ENCODE measurements at regions not wholly inside any gene's neighbourhood (a gene's known extent, or its start where the extent isn't known, plus 50 kb on each side); places are given as distances from the start of the nearest gene placed in this dataset.
"Not testable (repeated sequence)": the region's sequence is repeated elsewhere in the genome, so short reads cannot be mapped to it uniquely, and the experiment has no call there.

DNA sequence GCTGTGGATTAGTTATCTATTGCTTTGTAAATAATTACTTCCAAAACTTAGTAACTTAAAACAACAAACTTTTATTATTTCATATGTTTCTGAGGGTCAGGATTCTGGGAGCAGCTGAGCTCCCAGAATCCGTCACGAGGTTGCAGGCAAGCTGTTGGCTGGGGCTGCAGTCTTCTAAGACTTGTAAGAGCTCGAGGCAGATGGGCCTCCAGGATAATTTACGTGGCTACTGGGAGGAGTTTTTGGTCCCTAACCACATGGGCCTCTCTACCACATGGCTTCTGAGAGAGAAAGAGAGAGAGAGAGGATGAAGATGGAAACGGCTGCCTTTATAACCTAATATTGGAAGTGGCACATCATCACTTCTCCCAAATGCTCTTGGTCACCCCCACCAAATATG, 64.9 kb upstream of the SULF2 start:
- FAIRE-seq (no peak), DNase-seq (ENCODE audit: insufficient read length, low spot score) (no peak)

DNA sequence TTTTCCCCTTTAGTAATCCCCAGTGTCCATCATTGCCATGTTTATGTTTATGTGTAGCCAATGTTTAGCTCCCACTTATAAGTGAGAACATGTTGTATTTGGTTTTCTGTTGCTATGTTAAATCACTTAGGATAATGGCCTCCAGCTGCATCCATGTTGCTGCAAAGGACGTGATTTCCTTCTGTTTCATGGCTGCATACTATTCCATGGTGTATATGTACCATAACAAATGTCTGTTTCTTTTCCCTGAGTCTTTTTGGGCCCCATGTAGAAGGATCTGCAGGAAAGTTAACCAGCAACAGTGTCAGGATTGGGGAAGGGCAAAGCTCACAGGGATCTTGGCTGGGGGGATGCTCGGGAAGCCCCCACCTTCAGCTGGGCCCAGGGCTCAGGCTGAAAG, 64.3 kb upstream of the SULF2 start:
- FAIRE-seq = no peak

DNA sequence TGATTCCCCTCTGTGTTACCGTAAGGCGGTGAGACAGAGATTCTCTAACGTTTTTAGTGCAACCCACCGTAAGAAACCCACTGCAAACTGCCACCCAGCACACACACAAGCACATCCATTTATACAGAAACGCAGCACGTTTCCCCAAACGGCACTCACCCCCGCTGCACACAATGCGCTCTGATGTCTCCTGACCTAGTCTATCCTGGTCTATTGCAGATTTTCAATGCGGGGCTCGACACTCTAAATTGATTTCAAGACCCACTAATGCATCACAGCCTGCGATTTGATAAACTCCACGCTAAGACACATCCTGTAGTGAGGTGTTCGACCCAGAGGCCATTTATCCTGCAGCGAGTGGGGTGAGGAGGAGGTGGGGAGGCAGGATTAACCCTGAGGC, 63.7 kb upstream of the SULF2 start:
- no peak for FAIRE-seq
- DNase-seq (ENCODE audit: insufficient read length, low spot score) = no peak

More for the DNA sequence above, 64.3 kb upstream of the SULF2 start:
- DNase-seq (ENCODE audit: insufficient read length, low spot score) = no peak

DNA sequence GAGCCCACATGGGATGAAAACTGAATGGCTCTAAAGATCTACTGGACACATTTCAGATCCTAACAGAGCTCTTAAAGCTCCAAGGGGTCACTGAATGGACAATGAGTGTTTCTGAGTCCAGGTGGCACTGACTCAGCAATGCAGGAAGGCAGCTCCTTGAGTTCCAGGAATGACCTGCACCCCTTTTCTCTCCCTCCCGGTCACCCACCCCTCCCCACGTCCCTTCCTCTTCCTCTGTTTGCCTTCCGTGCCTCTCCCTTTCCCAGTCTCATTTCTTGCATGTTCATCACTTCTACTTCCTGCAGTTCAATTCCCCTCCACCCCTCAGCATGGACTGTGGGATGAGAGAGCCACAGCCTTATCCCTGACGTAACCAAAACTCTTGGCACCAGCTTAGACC, 63.3 kb upstream of the SULF2 start:
- DNase-seq (ENCODE audit: insufficient read length, low spot score) = not testable (repeated sequence)
- FAIRE-seq = peak; percentile 52

DNA sequence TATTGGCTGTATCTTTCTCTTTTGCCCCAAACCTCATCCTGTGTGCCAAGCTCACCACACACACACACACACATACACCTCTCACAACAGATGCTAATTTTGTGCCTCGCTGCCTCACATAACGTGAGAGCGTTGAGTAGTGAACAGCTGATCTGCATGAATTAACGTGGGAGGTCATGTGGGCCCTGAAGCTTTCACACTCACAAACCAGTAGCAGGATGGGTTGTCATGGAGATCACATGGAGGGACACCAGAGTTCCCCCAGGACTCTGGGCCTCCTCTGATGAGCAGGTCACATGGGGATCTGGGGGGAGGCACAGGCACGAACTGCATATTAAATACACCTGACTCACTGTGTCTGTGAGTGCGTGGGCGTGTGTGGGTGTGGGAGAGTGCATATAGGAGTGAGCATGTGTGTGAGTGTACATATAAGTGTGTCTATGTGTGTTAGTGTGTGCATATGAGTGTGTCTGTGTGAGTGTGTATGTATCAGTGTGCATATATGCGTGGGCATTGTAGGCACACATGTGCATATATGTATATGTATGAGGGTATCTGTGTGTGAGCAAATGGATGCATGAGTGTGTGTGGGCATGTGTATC, 62.7 kb upstream of the SULF2 start:
- FAIRE-seq = peak; percentile 98
- no peak for DNase-seq (ENCODE audit: insufficient read length, low spot score)

DNA sequence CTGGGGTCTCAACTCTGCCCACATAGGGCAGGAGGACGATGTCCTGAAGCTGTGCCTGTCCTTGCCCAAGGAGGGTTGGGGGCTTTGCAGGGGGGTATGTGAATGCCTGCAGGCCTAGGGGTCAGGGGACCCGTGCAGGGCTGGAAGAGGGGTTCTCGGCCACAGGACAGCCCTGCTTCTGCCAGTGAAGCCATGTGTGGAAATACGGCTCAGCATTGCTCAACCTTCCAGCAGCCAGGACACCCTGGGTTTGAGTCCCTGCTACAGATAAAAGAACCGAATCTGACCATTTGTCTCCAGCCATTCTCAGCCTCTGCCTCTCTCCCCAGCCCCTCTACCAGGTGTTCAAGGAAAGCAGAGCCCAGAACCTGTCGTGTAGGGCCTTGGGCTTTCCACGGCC, 61.9 kb upstream of the SULF2 start:
- DNase-seq (ENCODE audit: insufficient read length, low spot score); FAIRE-seq: not testable (repeated sequence)

DNA sequence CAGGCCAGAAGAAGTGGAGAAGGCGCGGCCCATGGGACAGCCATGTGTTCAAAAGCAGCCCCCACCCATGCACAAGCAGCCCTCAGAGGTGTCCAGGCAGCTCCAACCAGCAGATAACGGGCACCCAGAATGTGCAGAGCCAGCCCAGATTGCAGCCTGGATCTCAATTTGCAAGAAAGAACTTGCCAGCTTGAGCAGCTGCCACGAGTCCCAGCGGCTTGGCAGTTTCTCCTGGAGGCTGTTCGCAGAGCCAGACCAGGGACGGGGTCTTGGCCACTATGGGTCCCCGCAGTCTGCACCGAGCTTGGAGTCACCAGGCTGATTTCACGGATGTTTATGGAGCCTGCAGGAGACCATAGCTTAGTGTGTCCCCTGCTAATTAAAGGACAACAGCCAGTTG, 61.4 kb upstream of the SULF2 start:
- not testable (repeated sequence) for DNase-seq (ENCODE audit: insufficient read length, low spot score); FAIRE-seq

DNA sequence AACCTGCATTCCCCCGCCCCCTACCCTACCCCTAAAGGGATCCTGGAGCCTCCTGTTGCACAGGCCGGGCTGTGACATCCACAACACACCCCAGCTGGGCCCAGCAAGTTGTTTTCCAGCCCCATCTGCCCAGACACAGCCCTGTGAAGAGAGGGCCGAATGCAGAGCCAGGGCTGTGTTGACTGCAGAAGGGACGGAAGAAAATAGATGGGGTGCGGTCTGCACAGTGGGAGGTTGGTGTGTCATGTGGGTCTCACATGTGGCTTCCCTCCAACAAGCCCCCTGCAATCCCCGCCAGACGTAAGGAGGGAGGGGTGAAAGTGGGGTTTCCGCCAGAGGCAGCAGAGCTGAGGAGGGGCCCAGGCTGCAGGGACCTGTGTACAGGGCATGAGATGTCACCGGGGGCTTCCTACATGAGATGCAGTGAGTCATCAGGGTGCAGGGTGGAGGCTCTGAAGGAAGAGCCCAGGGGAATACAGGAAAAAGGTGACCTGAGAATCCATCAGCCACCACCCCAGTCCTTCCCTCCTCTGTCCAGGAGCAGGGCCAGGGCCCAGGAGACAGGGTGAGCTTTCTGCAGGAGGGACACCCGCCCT, 60.2 kb upstream of the SULF2 start:
- DNase-seq (ENCODE audit: insufficient read length, low spot score); FAIRE-seq: not testable (repeated sequence)

DNA sequence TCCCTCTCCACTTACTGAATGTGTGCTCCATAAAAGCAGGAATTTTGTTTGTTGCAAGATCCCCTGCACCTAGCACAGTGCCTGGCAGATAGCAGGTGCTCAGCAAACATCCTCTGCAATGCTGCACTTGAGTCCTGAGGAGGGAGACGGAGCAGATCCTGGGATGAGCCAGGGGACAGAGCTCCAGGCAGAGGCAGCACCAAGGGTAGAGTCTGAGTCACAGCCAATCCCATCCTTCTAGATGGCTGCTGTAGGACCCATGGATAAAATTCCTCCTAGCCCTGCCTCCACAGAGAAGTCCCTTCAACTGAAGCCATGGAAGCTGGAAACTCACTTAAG, 59.3 kb upstream of the SULF2 start:
- DNase-seq (ENCODE audit: insufficient read length, low spot score); FAIRE-seq: not testable (repeated sequence)

DNA sequence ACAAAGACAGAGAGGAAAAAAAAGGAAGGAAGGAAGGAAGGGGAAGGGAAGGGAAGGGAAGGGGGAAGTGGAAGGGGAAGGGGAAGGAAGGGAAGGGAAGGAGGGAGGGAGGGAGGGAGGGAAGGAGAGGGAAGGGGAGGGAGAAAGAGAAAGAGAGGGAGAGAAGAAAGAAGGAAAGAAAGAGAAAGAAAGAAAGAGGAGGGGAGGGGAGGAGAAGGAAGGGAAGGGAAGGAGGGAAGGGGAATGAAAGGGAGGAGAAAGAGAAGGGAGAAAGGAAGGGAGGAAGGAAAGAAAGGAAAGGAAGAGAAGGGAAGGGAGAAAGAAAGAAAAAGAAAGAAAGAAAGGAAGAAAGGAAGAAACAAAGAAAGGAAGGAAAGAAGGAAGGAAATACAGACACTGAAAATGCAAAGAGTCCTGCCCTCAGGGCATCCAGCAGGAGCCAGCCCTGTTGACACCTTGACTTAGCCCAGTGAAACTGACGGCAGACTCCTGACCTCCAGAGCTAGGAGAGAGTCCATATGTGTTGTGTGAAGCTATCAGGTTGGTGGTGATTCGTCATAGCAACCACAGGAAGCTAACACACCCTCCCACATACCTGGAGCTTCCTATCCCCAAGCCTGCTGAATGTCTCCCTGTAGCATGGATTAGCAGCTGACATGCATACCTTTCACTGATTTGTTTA, 58.7 kb upstream of the SULF2 start:
- FAIRE-seq (peak; percentile 91), DNase-seq (ENCODE audit: insufficient read length, low spot score) (no peak)

DNA sequence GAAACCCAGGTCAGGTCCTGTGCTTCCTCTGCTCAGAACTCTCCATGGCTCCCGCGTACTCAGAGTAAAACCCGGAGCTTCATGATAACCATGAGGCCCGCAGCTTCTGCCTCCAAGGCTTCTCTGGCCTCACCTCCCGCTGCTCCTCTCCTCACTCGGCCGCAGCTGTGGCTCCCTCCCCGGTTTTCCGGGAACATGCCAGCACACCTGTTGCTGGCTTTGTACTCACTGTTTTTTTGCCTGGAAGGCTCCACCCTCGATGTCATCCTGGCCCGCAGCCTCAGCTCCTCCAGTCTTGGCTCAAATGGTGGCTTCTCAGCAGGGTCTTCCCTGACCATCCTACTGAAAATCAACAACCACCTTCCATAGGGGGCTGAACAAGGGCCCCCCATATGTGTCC, 57.7 kb upstream of the SULF2 start:
- DNase-seq (ENCODE audit: insufficient read length, low spot score); FAIRE-seq: not testable (repeated sequence)

DNA sequence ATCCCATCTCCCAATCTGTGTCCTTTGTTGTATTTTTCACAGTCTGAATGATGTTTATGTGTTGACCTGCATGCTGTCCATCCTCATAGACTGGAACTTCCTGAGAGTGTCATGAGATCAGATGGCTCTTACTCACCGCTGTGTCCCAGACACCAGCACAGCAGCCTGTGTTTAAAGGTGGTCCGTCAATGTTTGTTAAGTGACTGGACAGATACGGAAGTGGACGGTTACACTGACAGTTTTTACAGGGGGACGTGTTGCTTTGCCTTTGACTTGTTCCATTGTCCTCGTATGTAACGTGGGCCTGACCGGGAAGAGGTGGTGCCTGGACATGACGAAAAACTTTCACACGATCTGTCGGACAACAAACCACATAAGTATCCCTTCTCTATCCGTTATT, 56.7 kb upstream of the SULF2 start:
- not testable (repeated sequence) for DNase-seq (ENCODE audit: insufficient read length, low spot score)
- peak; percentile 54 for FAIRE-seq

DNA sequence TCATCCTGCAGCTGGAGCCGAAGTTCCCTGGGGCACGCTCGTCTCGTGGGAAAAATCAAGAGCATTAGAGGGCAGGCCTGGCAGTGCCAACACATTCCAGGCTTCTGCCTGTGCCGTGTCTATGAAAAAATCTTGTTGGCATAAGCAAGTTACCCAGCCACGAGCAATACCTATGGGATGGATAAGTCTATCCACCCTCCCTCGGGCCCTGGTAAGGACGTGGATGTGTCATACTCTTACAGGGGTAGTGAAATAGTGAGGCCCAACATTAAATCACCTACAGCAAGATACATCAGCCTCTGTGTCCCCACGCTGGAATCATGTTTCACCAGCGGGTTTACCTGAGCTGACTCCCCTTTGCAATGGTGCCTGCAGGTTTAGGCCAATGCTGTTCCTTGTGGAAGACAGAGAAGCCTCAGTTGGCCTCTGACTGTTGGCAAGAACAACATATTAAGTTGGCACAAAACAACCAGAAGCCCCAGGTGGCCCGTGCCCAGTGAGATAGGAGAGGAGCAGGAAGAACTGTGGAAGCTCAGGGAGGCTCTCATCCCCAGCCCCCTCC, 51.1 kb upstream of the SULF2 start:
- DNase-seq (ENCODE audit: insufficient read length, low spot score); FAIRE-seq: not testable (repeated sequence)
